ENCODE measurements at regions not wholly inside any gene's neighbourhood (a gene's known extent, or its start where the extent isn't known, plus 50 kb on each side); places are given as distances from the start of the nearest gene placed in this dataset.

DNA sequence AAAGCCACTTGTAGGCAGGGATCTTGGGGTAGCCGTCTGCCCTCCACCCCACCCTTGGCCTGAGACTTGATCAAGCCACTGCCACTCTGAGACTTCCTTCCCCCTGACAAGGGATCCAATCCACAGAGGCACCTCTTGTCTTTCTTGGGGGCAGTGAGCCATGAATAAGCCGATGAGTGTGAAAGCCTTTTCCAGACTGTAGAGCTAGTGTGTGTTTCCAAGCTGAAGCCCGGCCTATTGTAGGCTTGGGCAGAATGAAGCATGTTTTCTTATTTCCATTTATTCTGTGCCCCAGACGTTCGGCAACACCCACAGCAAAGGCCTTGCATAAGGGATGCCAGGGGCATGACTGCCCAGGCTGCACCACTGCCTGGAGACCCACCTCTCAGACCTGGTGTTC, 991.6 kb downstream of the BCL11B start:
- TF ChIP-seq EP300 (IDR thresholded peaks at IDR 0.05; ENCODE audit: borderline replicate concordance) (no peak), YY1 (IDR thresholded peaks at IDR 0.05; ENCODE audit: low read depth) (no peak), TAF1 (IDR thresholded peaks at IDR 0.05; ENCODE audit: low read depth) (no peak)
- TF ChIP-seq, protein P1, sequence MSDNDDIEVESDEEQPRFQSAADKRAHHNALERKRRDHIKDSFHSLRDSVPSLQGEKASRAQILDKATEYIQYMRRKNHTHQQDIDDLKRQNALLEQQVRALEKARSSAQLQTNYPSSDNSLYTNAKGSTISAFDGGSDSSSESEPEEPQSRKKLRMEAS (IDR thresholded peaks at IDR 0.05), result no peak
- TF ChIP-seq, protein P2, sequence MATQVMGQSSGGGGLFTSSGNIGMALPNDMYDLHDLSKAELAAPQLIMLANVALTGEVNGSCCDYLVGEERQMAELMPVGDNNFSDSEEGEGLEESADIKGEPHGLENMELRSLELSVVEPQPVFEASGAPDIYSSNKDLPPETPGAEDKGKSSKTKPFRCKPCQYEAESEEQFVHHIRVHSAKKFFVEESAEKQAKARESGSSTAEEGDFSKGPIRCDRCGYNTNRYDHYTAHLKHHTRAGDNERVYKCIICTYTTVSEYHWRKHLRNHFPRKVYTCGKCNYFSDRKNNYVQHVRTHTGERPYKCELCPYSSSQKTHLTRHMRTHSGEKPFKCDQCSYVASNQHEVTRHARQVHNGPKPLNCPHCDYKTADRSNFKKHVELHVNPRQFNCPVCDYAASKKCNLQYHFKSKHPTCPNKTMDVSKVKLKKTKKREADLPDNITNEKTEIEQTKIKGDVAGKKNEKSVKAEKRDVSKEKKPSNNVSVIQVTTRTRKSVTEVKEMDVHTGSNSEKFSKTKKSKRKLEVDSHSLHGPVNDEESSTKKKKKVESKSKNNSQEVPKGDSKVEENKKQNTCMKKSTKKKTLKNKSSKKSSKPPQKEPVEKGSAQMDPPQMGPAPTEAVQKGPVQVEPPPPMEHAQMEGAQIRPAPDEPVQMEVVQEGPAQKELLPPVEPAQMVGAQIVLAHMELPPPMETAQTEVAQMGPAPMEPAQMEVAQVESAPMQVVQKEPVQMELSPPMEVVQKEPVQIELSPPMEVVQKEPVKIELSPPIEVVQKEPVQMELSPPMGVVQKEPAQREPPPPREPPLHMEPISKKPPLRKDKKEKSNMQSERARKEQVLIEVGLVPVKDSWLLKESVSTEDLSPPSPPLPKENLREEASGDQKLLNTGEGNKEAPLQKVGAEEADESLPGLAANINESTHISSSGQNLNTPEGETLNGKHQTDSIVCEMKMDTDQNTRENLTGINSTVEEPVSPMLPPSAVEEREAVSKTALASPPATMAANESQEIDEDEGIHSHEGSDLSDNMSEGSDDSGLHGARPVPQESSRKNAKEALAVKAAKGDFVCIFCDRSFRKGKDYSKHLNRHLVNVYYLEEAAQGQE (IDR thresholded peaks at IDR 0.05; ENCODE audit: low read depth), result no peak
